HepG2 (cell line): ENCODE measurements at regions not wholly inside any gene's neighbourhood (a gene's known extent, or its start where the extent isn't known, plus 50 kb on each side); places are given as distances from the start of the nearest gene placed in this dataset.
A peak's percentile ranks its signal among the peaks of the same experiment; 100 is the strongest.

Experiments used
- ATAC-seq: fragments of 200-7000 bp; cut with Tn5 transposase; 3 replicates; pipeline ENCODE4 v1.9.1; 2020; ENCODE audit warnings: mild to moderate bottlenecking, moderate library complexity
- BruUV-seq: library from RNA; stranded (reverse); fragments of 400-500 nt; replicated peaks from 2 replicates; lab custom pipeline; 2021; lab: Mats Ljungman, UMichigan
- CTCF ChIA-PET: fragments of 300-600 bp; formaldehyde crosslinking; extraction: SDS; loops from one replicate; lab custom pipeline; 2021; ENCODE audit warnings: low total read pairs, inconsistent platforms, low intra/inter-chr PET ratio; lab: Yijun Ruan, JAX
- POLR2A ChIA-PET: fragments of 350-600 bp; sonication (Branson Sonifier 250); formaldehyde crosslinking; loops from one replicate; lab custom pipeline; 2020; ENCODE audit warnings: antibody characterized with exemption, inconsistent platforms; lab: Yijun Ruan, JAX
- DNase-seq: peaks from one replicate; pipeline ENCODE4 v3.0.0-alpha.2; 2015; ENCODE audit warnings: low spot score
- FAIRE-seq: peaks from 3 replicates; lab custom pipeline; 2011; peaks lifted over from hg19 to GRCh38; lab: Jason Lieb, UNC
- H2AFZ ChIP-seq: one replicate; pipeline ENCODE4 v1.6.1; 2011; ENCODE audit warnings: low read length, inconsistent platforms
- H3K27ac ChIP-seq: fragments of 300-600 bp; 3 replicates; pipeline ENCODE4 v1.8.0; 2011; ENCODE audit warnings: mixed run types, mild to moderate bottlenecking, mixed read lengths, low read length, inconsistent platforms; ENCODE audit not compliant: insufficient read depth; ENCODE audit errors: extremely low read length
- H3K27me3 ChIP-seq, 2 experiments: fragments of 200-600 bp in 1 of 2; 2 replicates in 1 of 2; 3 replicates in 1 of 2; pipeline versions ENCODE4 v1.6.0 to v1.8.0; 2011; ENCODE audit warnings: low read length in 2 of 2, mild to moderate bottlenecking in 2 of 2, moderate library complexity in 2 of 2, inconsistent platforms in 1 of 2; ENCODE audit not compliant: insufficient read depth in 2 of 2, control insufficient read depth in 1 of 2
- H3K36me3 ChIP-seq, 2 experiments: fragments of 200-600 bp in 1 of 2; replicated peaks in 1 of 2; 2 replicates in 1 of 2; 3 replicates in 1 of 2; pipeline versions ENCODE4 v1.5.1 to v1.8.0; 2011; ENCODE audit warnings: low read length in 2 of 2, inconsistent platforms in 1 of 2; ENCODE audit not compliant: insufficient read depth in 2 of 2, control insufficient read depth in 1 of 2
- H3K4me1 ChIP-seq: 2 replicates; pipeline ENCODE4 v1.5.1; 2012; ENCODE audit warnings: low read length, inconsistent platforms; ENCODE audit not compliant: insufficient read depth
- H3K4me2 ChIP-seq: 2 replicates; pipeline ENCODE4 v1.6.0; 2011; ENCODE audit warnings: low read depth, low read length, inconsistent platforms
- H3K4me3 ChIP-seq, 3 experiments: fragments of 200-600 bp in 1 of 3; sonication (generic), shearing (Covaris generic) in 1 of 3; replicated peaks in 1 of 3; 2 replicates each; pipeline ENCODE4 v1.5.1; 2011 to 2016; ENCODE audit warnings: low read length in 3 of 3, inconsistent platforms in 2 of 3, low read depth in 2 of 3, mild to moderate bottlenecking in 2 of 3, control low read depth in 1 of 3, mixed read lengths in 1 of 3; ENCODE audit not compliant: insufficient read depth in 1 of 3
- H3K79me2 ChIP-seq: one replicate; pipeline ENCODE4 v1.6.1; 2011; ENCODE audit warnings: low read length, inconsistent platforms; ENCODE audit not compliant: insufficient read depth
- H3K9ac ChIP-seq: 2 replicates; pipeline ENCODE4 v1.6.0; 2011; ENCODE audit warnings: mild to moderate bottlenecking, low read depth, low read length, inconsistent platforms; ENCODE audit not compliant: insufficient read depth
- H3K9me3 ChIP-seq: 2 replicates; pipeline ENCODE4 v1.5.1; 2012; ENCODE audit warnings: mild to moderate bottlenecking, low read length
- H4K20me1 ChIP-seq: 2 replicates; pipeline ENCODE4 v1.6.0; 2011; ENCODE audit warnings: inconsistent platforms, mild to moderate bottlenecking, low read length, moderate library complexity; ENCODE audit not compliant: insufficient read depth
- AHR ChIP-seq: IDR thresholded peaks from 2 replicates; pipeline ENCODE4 v1.6.1; 2018; ENCODE audit warnings: missing genetic modification reagents, missing compliant biosample characterization
- DNMT1 ChIP-seq: sonication (generic); formaldehyde crosslinking; IDR thresholded peaks from 2 replicates; pipeline ENCODE4 v1.5.1; 2020; ENCODE audit warnings: mild to moderate bottlenecking, missing genetic modification reagents
- FOXJ3 ChIP-seq: sonication (generic); formaldehyde crosslinking; IDR thresholded peaks from 2 replicates; pipeline ENCODE4 v1.4.0; 2020; ENCODE audit warnings: missing genetic modification reagents, mild to moderate bottlenecking, borderline replicate concordance
- PAX8 ChIP-seq: sonication (generic); formaldehyde crosslinking; IDR thresholded peaks from 2 replicates; pipeline ENCODE4 v1.8.0; 2022; ENCODE audit warnings: mild to moderate bottlenecking, missing genetic modification reagents, borderline replicate concordance
- SKIL ChIP-seq: sonication (generic); formaldehyde crosslinking; IDR thresholded peaks from 2 replicates; pipeline ENCODE4 v1.8.0; 2022; ENCODE audit warnings: missing genetic modification reagents, mild to moderate bottlenecking, moderate library complexity, borderline replicate concordance
- ZKSCAN5 ChIP-seq: sonication (generic); formaldehyde crosslinking; IDR thresholded peaks from 2 replicates; pipeline ENCODE4 v1.5.1; 2020; ENCODE audit warnings: mild to moderate bottlenecking, missing genetic modification reagents
- ZNF335 ChIP-seq: sonication (generic); formaldehyde crosslinking; IDR thresholded peaks from 2 replicates; pipeline ENCODE4 v1.4.0; 2020; ENCODE audit warnings: missing genetic modification reagents
- ZNF547 ChIP-seq: sonication (generic); formaldehyde crosslinking; IDR thresholded peaks from 2 replicates; pipeline ENCODE4 v1.5.1; 2020; ENCODE audit warnings: mild to moderate bottlenecking, missing genetic modification reagents
- ZNF607 ChIP-seq: sonication (generic); formaldehyde crosslinking; IDR thresholded peaks from 2 replicates; pipeline ENCODE4 v1.5.1; 2020; ENCODE audit warnings: missing genetic modification reagents, mild to moderate bottlenecking, borderline replicate concordance
- WGBS: methylation state at CpG from one replicate; pipeline ENCODE4 v1.1.6; 2017; ENCODE audit warnings: low lambda C conversion rate; 5-methylcytosine and 5-hydroxymethylcytosine counted together
- in situ Hi-C: cut with HindIII; loops from 2 replicates; pipeline ENCODE4 v1.10.0; 2017; ENCODE audit warnings: low pct_unique_long_range_greater_than_20kb; ENCODE audit not compliant: extremely low pct_ligation_motif_present
- intact Hi-C: fragments of 100-400 bp; cut with micrococcal nuclease; formaldehyde crosslinking; loops from one replicate; pipeline ENCODE4 v1.10.0; 2022; ENCODE audit not compliant: unreplicated experiment

DNA sequence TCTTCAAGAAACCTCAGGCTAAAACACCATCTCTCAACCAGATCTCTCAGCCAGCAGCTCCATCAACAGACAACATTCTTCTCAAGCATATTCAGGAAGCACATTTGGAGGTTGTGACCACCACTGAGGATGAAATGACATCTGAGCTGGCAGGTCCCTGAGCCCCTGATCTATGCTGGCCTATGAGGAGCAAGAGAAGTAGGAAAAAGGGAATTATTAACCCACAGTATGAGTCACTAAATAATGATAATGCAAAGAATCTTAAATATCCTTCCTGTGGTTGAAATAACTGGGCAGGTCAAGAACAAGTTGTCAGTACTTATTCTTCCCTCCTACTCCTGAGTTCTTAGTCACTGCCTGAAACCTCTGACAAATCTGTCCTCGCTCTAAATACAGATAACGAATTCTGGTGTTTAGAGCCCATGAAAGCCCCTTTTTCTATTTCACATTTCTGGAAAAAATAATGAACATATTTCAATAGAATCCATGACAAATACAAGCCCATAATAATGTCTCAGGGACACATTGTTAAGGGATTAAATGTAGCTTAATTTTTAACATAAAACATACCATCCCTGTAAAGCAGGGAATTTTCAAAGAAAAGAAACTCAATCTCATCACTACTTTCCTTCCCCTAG is 225.8 kb upstream of the IRS2 start:
- no peaks in the 10 kb centered on the region for H3K36me3 ChIP-seq
- no peaks in the 10 kb centered on the region for H3K9me3 ChIP-seq
- no peaks in the 10 kb centered on the region for H4K20me1 ChIP-seq
- in situ Hi-C loops (no loop called here), intact Hi-C loops (no loop called here)
- WGBS, result 0% methylated on average over 2 of the region's 2 CpGs
- no peak for ATAC-seq
- H3K9ac ChIP-seq, result no peak overlapping the region
- ChIA-PET POLR2A (no interaction called here), CTCF (no interaction called here)
- H3K4me1 ChIP-seq, result no peaks in the 10 kb centered on the region
- no peaks in the 10 kb centered on the region for H3K27me3 ChIP-seq
- BruUV-seq, result no TSS peak
- H3K4me2 ChIP-seq, result no peak overlapping the region
- no peak overlapping the region for H3K27ac ChIP-seq
- TF ChIP-seq ZNF547 (CRISPR knock-in tag) (no peak), ZNF607 (CRISPR knock-in tag) (no peak), ZNF335 (CRISPR knock-in tag) (no peak), FOXJ3 (CRISPR knock-in tag) (no peak), DNMT1 (CRISPR knock-in tag) (no peak), SKIL (CRISPR knock-in tag) (no peak), AHR (CRISPR knock-in tag) (no peak), PAX8 (CRISPR knock-in tag) (no peak), ZKSCAN5 (CRISPR knock-in tag) (no peak)
- H3K4me3 ChIP-seq, result no peak overlapping the region
- no peaks in the 10 kb centered on the region for H3K79me2 ChIP-seq
- no peak for FAIRE-seq
- DNase-seq, result peak; percentile 3
- H2AFZ ChIP-seq, result no peak overlapping the region
